ENCODE measurements at regions not wholly inside any gene's neighbourhood (a gene's known extent, or its start where the extent isn't known, plus 50 kb on each side); places are given as distances from the start of the nearest gene placed in this dataset.

DNA sequence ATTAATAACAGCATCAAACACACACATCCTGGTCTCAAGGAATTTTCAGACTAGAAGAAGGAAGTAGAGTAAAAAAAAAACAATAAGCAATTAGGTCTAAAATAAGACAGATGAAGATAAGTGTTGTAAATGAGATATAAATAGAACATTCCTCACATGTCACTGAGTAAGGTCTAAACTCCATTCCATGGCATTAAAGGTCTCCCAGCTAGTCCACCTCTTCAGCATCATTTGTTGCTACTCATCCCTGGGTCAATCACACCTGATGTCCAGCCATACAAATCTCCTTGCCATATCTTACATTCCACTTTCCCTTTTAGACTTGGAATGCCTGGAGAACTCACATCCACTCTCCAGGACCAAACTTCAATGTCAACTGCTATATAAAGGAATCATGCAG, 214.1 kb upstream of the KLF4 start:
- TF ChIP-seq, protein P1, sequence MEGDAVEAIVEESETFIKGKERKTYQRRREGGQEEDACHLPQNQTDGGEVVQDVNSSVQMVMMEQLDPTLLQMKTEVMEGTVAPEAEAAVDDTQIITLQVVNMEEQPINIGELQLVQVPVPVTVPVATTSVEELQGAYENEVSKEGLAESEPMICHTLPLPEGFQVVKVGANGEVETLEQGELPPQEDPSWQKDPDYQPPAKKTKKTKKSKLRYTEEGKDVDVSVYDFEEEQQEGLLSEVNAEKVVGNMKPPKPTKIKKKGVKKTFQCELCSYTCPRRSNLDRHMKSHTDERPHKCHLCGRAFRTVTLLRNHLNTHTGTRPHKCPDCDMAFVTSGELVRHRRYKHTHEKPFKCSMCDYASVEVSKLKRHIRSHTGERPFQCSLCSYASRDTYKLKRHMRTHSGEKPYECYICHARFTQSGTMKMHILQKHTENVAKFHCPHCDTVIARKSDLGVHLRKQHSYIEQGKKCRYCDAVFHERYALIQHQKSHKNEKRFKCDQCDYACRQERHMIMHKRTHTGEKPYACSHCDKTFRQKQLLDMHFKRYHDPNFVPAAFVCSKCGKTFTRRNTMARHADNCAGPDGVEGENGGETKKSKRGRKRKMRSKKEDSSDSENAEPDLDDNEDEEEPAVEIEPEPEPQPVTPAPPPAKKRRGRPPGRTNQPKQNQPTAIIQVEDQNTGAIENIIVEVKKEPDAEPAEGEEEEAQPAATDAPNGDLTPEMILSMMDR (IDR thresholded peaks at IDR 0.05 in 2 of 3, conservative IDR thresholded peaks at IDR 0.05 in 1 of 3; ENCODE audit: borderline replicate concordance in 1 of 3, insufficient read depth in 1 of 3, low read depth in 2 of 3, low read length in 2 of 3), result no peak
- TF ChIP-seq, protein P2, sequence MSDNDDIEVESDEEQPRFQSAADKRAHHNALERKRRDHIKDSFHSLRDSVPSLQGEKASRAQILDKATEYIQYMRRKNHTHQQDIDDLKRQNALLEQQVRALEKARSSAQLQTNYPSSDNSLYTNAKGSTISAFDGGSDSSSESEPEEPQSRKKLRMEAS (IDR thresholded peaks at IDR 0.05), result no peak
- TF ChIP-seq TCF7L2 (IDR thresholded peaks at IDR 0.05; ENCODE audit: borderline replicate concordance, extremely low read depth, insufficient read depth, insufficient read length), result no peak

All from HCT116 (cell line).